ENCODE measurements at regions not wholly inside any gene's neighbourhood (a gene's known extent, or its start where the extent isn't known, plus 50 kb on each side); places are given as distances from the start of the nearest gene placed in this dataset.
A peak's percentile ranks its signal among the peaks of the same experiment; 100 is the strongest.

DNA sequence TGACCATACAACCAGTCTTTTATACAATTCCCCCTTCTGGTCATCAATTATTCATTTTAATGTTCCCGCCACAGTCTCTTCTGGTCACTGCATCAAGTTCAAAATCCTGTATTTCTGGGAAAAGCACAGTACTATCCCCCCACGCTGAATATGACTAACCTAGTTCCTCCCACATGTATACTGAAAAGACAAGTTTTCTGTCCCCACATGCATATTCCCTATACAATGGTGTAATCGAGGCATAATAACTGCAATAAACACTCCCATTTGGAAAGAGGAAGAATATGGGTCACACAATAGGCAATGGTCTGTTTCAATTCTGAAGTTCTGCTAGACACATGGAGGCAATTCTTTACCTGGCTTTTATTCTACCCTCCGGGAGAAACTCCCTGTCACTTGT is 344.9 kb downstream of the EFNA5 start:
- DNase-seq: no peak

DNA sequence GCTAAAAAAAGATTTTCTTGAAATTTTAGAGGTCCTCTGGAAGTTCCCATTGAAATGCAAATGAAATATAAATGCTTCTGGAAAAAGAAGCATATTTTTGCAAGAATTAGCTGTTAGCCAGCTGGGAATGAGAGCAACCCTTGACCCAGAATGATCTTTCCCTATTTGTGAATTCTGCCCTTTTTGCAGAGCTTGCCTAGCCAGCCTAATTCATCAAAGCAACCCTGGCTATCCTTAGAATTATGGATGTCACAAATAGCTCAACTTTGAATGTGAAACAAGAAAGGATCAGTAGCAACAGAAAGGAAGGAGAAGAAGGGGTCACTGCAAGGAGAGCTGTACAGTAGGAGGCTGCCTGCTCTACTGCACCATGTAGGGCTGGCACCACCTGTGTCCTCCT is 345.9 kb downstream of the EFNA5 start:
- DNase-seq: no peak

GRCh38 chr5:107324071-107324470 is 346.7 kb downstream of the EFNA5 start:
- peak; percentile 1 for DNase-seq

- no peak for DNase-seq
Measured at GRCh38 chr5:107323536-107323935, 347.2 kb downstream of the EFNA5 start.

DNA sequence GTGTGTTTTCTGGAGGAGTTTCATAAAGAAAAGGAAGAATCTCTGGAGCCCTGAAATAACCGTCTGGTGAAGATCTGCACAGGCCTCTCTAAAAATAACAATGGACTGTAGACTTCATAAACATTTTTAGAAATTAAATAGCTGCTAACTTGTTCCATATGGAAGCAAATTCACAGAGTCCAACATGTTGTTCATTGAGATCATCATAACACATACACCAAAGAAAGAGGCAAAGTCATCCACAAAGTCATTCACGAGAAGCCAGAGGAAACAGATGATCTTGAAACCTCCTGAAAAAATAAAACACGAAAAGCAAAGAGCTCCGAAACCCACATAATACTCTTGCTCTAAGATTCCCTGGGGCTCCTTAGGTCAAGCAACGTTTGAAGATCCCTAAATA is 347.8 kb downstream of the EFNA5 start:
- DNase-seq: no peak

DNA sequence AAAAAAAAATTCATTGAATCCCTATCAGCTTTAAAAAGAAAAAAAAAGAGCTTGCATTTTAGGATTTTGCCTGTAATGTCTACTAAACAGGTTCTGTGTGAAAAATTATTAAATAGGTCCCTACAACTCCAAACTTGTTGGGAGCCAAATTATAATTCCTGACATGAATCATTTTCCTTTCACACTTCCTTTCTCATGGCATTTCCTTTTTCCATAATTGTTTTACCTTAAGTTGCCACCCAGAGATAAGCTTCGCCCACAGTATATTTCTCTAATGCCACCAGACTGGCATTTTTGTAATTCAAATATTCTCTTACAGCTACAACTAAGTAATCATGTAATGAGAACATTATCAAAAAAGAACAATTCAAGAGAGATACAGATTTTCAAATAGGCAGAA is 348.8 kb downstream of the EFNA5 start:
- DNase-seq: no peak

DNA sequence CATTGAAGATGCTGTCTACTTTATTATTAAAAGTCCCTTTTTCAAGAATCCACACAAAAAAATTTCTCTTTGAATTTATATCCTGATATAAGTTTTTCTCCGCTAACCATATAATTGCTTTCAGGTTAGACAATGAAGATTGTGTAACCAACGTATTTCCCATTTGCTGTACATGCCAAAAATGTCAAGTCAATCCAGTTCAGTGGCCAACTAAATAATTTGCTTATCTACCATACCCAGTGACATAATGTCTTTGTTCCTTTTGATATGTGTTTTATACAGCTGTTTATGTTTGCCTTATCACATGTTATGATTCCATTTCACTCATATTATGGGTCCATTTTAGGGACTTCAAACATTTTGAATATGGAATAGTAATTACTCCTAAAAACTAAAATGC is 349.9 kb downstream of the EFNA5 start:
- DNase-seq: no peak

DNA sequence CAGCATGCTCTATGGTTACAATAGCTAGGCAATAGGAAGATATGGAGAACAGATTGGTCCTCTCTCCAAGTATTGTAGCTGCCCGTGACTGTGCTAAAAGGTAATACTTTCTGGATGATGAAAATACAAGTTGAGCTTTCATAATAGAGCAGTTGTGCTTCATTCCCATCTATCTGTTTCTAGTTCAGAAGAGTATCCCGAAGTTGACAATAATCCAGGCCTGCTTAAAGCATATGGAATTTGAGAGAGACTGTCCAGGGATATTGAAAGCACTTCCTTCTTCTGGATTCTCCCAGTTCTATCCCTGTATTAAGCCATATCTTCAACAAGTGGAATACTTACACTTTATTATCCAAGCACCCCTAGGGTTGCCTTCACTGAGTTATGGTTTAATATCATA is 350.4 kb downstream of the EFNA5 start:
- DNase-seq: no peak

GRCh38 chr5:107319901-107320300 is 350.8 kb downstream of the EFNA5 start:
- DNase-seq: no peak

GRCh38 chr5:107314330-107314729 is 356.4 kb downstream of the EFNA5 start:
- no peak for DNase-seq

DNA sequence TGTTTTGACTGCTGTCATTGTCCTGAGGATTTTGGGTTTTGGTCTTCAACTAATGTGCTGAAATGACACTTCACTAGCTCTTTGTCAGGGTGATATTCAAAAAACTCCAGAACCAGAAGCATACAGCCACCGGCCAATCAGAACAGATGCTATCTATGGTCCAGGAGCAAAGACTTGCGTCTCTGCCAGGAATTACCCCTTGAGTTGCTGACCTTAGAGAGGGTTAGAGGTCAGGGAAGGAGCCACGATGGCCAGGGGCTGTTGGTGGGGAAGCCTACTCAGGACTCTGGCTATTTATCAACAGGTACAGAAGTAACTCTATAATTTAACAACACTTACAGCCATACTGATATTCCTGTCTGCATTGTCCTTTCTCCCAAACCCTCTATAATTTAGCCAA is 356.8 kb downstream of the EFNA5 start:
- no peak for DNase-seq

DNA sequence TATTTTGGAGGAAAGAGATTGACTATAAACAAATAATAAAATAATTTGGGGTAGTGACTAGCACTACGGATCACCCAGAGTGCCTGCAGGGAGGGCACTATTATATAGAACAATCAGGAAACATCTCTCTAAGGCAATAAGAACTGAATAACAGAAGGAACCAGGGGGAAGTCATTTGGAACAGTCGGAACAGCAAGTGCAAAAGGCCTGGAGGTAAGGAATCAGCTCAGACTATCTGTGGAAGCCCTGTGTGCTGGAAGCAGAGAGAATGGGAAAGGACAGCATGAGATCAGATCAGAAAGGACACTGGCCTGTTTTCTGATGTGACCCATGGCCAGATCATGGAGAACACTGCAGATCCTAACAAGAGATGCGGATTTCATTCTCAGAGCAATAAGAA is 357.6 kb downstream of the EFNA5 start:
- no peak for DNase-seq

- no peak for DNase-seq
Measured at GRCh38 chr5:107310181-107310580, 360.6 kb downstream of the EFNA5 start.

DNA sequence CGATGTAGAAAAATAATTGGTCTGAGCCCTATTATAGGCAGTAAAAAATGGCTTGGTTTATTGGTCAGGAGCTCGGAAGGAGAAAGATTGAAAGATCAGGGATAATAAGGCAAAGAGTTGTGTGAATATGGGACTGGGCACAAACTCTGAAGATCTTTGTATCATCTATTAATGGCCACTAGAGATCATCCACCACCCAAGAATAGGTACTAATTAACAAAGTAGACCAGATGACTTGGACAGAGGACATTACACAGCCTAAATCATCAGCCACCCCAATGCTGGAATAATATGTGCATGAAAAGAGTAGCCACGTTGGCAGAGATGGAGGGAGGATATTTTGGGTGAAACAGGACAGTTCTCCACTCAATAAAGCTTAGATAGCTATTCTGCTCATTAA is 364.1 kb downstream of the EFNA5 start:
- no peak for DNase-seq

GRCh38 chr5:107306002-107306401 is 364.7 kb downstream of the EFNA5 start:
- no peak for DNase-seq

- DNase-seq: no peak
Measured at GRCh38 chr5:107304684-107305083, 366.1 kb downstream of the EFNA5 start.

DNA sequence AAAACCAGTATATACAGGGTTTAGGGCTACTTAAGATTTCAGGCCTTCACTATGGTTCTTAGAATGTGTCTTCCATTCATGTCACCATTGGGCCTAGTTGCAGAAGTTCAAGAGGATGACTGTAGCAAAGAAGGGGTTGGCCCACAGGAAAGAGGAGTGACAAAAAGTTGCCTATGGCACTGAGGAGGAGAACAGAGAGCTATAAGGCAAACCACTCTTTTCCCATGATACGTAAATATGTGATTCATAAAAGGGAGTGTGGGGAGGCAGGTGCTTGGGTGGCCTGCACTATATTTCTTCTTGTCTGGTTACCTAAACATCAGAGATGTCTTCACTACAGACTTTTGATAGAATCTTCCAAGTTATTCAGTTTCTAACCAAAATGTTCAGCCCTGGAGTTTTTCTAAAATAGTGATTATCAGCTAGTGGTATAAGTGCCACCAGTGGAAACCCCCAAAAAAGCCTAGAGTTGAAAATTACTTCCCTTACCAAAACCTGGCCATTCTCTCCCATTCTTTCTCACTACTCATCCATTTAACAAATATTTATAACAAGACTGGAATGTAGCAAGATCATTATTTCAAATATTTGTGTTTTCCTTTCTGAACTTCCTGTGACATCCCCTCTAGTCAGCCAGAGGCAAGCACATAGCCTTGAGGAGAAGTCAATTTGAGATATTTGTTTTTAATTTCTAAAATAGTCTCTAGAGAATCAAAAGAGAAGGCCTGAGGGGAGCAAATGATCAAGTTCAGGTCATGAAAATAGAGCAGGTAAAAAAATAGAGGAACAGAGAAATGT is 367.4 kb downstream of the EFNA5 start:
- DNase-seq: no peak

DNA sequence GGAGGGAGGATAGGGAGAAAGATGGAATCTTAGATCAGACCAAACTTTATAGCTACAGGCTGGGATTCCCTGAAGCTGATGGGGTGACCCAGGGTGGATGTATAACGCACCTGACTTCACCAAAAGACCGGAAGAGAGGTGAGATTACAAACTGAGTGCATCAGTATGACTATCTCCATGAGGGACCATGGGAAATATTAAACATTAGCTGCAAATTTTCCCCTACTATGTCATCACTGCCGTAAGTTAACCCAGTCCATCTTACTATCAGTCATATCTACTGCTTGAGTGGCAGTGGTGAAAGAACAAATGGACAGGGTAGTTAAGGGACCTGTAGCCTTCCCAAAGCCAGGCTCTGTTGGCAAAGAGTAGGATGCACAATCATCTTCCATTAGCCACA is 368.3 kb downstream of the EFNA5 start:
- DNase-seq: no peak

DNA sequence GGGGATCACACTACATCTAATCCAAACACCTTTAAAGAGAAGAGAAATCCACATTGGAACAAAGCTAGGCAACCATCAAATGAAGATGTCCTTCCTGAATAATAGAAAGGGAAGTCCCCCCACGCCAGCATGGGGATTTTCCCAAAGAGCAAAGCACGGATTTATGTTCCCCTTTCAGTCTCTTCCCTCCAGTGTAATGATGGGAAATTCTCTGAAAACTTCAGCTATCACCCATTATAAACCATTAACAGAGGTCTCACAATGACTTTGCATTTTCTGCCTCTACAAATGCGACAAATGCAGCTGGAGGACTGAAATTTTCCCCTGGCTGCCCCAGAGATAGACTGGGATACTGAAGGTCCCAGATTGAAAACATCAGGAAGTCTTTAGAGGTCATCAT is 368.7 kb downstream of the EFNA5 start:
- DNase-seq: no peak

DNA sequence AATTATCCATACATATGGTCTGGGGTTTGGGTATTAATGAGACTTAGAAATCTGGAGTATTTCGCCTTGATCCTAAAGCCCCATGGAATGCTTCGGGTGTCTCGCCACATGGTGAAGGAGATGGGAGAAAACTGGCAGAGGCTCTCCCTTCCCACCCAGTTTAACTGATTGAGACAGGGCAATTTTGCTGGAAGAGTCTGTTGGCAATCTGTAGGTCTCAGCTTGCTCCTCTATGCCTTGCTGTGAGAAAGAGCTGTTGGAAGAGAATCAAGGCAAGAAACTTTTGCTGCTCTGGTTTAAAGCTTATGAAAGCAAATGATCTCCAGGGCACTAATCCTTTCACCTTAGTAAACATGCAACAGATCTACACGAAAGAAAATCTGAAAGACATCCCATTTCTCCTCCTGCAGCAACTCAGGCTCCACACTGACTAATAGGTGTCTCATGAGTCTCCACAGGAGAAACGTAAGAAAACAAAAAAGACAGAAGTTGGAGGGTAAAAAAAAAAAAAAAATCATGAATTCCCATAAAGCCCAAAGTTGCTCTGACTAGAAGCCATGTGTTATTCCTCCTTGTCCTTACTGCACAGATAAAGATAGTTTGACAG is 369.9 kb downstream of the EFNA5 start:
- DNase-seq: no peak

GRCh38 chr5:107296572-107296971 is 374.2 kb downstream of the EFNA5 start:
- DNase-seq: no peak

DNA sequence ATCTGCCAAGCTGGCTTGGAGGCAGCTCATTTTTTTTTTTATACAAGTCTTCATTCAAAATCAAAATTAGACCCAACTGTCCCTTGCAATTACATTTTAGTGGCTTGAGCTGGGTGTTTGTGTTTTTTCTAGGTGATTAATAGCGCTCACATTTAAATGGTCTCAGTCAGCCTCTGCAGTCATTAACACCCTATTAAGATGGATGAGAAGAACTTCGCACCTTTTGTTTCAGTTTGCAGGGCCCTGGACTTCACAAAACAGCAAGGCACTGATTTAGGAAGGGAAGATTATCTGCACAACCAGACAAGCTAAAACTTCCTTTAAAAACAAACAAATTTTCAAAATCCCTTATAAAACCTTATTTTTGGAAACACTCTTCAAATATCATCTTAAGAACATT is 374.8 kb downstream of the EFNA5 start:
- no peak for DNase-seq

DNA sequence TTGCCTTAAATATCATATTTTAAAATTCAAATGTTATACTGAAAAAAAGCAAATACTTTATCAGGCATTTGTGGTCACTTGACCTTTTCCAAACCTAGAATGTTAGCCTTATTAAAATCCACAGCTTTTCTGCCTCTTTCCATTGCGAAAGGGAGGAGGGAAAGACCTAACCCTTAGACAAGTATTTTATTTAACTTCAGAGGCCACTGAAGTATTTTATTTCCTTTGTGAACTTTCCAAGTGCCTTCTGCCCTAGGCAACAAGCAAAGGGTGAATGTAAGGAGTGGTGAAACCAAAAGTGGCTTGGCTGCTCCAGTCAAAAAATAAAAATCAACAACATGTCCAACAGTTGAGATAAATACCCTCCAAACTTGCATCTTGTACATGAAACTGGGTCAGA is 376.1 kb downstream of the EFNA5 start:
- DNase-seq: no peak

DNA sequence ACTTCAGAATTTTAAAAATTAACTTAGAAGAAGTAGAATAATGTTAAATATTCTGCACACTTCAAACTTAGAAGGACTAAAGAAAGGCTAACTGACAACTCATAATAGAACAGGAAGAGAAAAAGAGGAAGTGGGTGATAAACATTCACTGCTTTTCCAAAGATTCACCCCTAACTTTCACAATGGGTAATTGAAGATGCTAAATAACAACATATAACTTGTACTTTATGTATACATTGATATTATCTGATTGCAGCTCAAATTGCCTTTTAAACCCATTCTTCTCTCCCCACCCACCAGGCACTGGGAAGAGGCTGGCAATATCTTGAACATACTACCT is 376.6 kb downstream of the EFNA5 start:
- DNase-seq: no peak

GRCh38 chr5:107293541-107294210 is 377.1 kb downstream of the EFNA5 start:
- no peak for DNase-seq
